ENCODE measurements at regions not wholly inside any gene's neighbourhood (a gene's known extent, or its start where the extent isn't known, plus 50 kb on each side); places are given as distances from the start of the nearest gene placed in this dataset.

- no peak for TF ChIP-seq ZNF274 (IDR thresholded peaks at IDR 0.05; ENCODE audit: low read depth, low read length)
- TF ChIP-seq SUZ12 (IDR thresholded peaks at IDR 0.05; ENCODE audit: extremely low read depth, insufficient read depth, insufficient read length): no peak
- no peak for TF ChIP-seq YY1 (IDR thresholded peaks at IDR 0.05; ENCODE audit: insufficient read depth, insufficient read length)
Measured at GRCh38 chr9:101860920-101861319, 122.5 kb upstream of the GRIN3A start.

All from NT2/D1 (cell line).